ENCODE measurements at regions not wholly inside any gene's neighbourhood (a gene's known extent, or its start where the extent isn't known, plus 50 kb on each side); places are given as distances from the start of the nearest gene placed in this dataset.

DNA sequence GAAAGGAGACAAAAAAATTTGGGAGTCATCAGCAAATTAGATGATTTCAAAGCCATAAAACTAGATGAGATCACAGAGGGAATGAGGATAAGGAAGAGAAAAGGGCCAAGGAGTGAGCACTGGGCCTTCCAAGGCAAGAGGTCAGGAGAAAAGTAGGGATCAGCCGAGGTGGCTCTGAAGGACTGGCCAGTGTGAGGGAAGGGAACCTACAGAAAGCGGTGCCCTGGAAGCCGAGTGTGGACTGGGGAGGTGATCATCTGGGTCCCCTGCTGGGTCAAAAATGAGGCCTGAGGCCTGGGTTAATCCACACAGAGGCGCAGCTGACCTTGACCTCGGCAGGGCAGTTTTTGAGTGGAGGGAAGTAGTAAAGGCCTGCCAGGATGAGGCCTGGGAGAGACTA lies 133.8 kb downstream of the SMIM20 start:
- intact Hi-C loops (cut with DNase I) = no loop called here
- DNase-seq (no peak), ATAC-seq (no peak)
- WGBS, 4 donors = 88 to 90% (median 90%) methylated on average over 5 of the region's 5 CpGs
- Histone ChIP-seq H3K27ac (peak overlapping the region in 11 of 12 donors; percentile 49 to 80 (median 71)), H3K4me1 (peaks cover 0 to 38% (median 0%) of the 10 kb centered on the region in 12 donors), H3K9me3 (no peaks in the 10 kb centered on the region), H3K4me3 (no peak overlapping the region), H3K27me3 (peaks cover 0 to 6% (median 0%) of the 10 kb centered on the region in 9 donors), H3K36me3 (no peaks in the 10 kb centered on the region)
- TF ChIP-seq POLR2A (IDR thresholded peaks at IDR 0.05) = no peak
- TF ChIP-seq, protein P1, sequence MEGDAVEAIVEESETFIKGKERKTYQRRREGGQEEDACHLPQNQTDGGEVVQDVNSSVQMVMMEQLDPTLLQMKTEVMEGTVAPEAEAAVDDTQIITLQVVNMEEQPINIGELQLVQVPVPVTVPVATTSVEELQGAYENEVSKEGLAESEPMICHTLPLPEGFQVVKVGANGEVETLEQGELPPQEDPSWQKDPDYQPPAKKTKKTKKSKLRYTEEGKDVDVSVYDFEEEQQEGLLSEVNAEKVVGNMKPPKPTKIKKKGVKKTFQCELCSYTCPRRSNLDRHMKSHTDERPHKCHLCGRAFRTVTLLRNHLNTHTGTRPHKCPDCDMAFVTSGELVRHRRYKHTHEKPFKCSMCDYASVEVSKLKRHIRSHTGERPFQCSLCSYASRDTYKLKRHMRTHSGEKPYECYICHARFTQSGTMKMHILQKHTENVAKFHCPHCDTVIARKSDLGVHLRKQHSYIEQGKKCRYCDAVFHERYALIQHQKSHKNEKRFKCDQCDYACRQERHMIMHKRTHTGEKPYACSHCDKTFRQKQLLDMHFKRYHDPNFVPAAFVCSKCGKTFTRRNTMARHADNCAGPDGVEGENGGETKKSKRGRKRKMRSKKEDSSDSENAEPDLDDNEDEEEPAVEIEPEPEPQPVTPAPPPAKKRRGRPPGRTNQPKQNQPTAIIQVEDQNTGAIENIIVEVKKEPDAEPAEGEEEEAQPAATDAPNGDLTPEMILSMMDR (IDR thresholded peaks at IDR 0.05) = no peak

DNA sequence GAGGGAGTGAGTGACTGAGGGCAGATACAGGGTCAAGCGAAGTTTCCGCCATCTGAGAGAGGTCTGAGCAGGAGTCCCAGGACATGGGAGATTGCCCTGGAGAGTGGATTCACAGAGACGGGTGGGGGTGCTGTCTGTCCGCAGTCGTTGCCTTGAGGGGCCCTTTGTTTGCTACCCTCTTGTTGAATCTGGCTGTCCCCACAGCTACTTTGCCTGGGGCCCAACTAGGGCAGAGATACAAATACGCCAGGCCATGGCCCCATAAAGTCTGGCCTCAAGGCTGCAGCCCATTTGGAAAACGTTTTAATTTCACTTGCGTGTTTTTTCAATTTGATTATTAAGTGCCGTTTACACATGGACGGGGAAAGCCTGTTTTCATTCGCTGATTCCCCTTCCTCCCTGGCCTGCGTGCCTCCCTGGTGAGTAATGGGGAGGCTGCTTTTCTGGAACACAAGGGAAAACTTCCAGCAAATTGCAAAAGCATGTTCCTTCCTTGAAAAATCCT lies 134.4 kb downstream of the SMIM20 start:
- TF ChIP-seq POLR2A (IDR thresholded peaks at IDR 0.05) = no peak
- TF ChIP-seq, protein P1 (IDR thresholded peaks at IDR 0.05) = no peak
- Histone ChIP-seq H3K4me3 (no peak overlapping the region), H3K9me3 (no peaks in the 10 kb centered on the region), H3K27ac (peak overlapping the region; percentile 49 to 80 (median 68)), H3K4me1 (peaks cover 0 to 44% (median 0%) of the 10 kb centered on the region in 12 donors), H3K27me3 (peaks cover 0 to 6% (median 0%) of the 10 kb centered on the region in 9 donors), H3K36me3 (no peaks in the 10 kb centered on the region)
- DNase-seq (peak in 4 of 5 donors; percentile 32 to 73 (median 46)), ATAC-seq (peak; percentile 65 to 85 (median 72))
- 59 to 64% (median 60%) methylated on average over 12 of the region's 12 CpGs for WGBS, 4 donors
- intact Hi-C loops (cut with DNase I) = no loop called here

DNA sequence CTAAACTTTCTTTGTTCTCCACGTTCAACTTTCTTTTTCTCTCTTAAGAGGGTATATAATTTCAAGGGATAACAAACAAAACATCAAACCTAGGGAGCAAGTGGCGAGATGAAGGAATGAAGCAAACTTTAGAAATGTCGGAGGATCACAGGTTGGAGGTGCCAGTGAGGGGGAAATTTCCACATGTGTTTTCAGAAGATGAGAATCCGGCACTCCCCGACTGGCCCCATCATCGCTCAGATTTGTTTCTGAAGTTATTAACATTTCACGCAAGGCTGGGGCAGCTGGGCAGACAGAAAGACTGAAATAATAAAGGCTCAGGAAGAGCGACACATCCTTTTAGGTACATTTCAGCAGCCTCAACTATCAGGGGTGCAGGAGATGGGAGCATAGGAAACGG lies 134.9 kb downstream of the SMIM20 start:
- no peak for DNase-seq
- Histone ChIP-seq H3K27me3 (peaks cover 0 to 6% (median 0%) of the 10 kb centered on the region in 9 donors), H3K27ac (peak overlapping the region in 10 of 12 donors; percentile 26 to 80 (median 71)), H3K9me3 (no peaks in the 10 kb centered on the region), H3K36me3 (no peaks in the 10 kb centered on the region), H3K4me3 (no peak overlapping the region), H3K4me1 (peaks cover 0 to 45% (median 0%) of the 10 kb centered on the region in 12 donors)
- WGBS, 4 donors = 67 to 79% (median 76%) methylated on average over 9 of the region's 9 CpGs
- intact Hi-C loops (cut with DNase I) = no loop called here
- ATAC-seq = no peak
- TF ChIP-seq POLR2A (IDR thresholded peaks at IDR 0.05) = no peak
- TF ChIP-seq, protein P1 (IDR thresholded peaks at IDR 0.05) = no peak

DNA sequence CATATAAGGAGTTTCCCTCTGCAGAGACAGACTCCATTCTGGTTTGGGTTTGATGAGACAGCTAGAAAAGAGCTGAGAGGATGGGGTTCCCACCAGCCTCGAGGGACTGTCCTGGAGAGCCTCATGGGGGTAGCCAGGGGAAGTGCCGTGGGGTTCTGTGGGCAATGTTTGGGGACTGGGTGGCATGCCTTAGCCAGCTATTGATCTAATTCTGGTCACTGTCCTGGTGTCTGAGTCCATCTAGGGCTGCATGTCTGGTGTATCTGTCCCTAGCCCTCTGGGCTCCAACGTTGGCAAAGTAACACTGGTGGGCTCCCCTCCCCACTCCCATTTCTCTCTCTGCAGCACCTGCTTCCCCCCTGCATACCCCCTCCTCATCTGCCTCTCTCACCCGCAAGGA lies 135.4 kb downstream of the SMIM20 start:
- WGBS, 4 donors = 80 to 90% (median 82%) methylated on average over 4 of the region's 4 CpGs
- ATAC-seq = peak in 1 of 4 donors; percentile 36
- H3K27me3 ChIP-seq = peaks cover 0 to 6% (median 0%) of the 10 kb centered on the region in 9 donors
- no peaks in the 10 kb centered on the region for H3K36me3 ChIP-seq
- intact Hi-C loops (cut with DNase I) = no loop called here
- TF ChIP-seq, protein P1 (IDR thresholded peaks at IDR 0.05) = no peak
- TF ChIP-seq POLR2A (IDR thresholded peaks at IDR 0.05) = no peak
- H3K27ac ChIP-seq = peak overlapping the region in 8 of 12 donors; percentile 26 to 80 (median 72)
- H3K4me3 ChIP-seq = no peak overlapping the region
- no peak for DNase-seq
- H3K4me1 ChIP-seq = peaks cover 0 to 45% (median 0%) of the 10 kb centered on the region in 12 donors
- H3K9me3 ChIP-seq = no peaks in the 10 kb centered on the region

All from heart left ventricle (tissue), 16 donors.